Endothelial cell (in vitro differentiated cells): ENCODE measurements at regions not wholly inside any gene's neighbourhood (a gene's known extent, or its start where the extent isn't known, plus 50 kb on each side); places are given as distances from the start of the nearest gene placed in this dataset.

Experiments used
- DNase-seq: peaks from one replicate; pipeline ENCODE4 v3.0.0; 2021; ENCODE audit warnings: low spot score
- H3K27ac Mint-ChIP-seq: one replicate; pipeline ENCODE4 v1.8.0; 2021; ENCODE audit warnings: mixed read lengths, inconsistent platforms; ENCODE audit not compliant: unreplicated experiment
- H3K27me3 Mint-ChIP-seq: one replicate; pipeline ENCODE4 v1.8.0; 2021; ENCODE audit warnings: mild to moderate bottlenecking, moderate library complexity, mixed read lengths, inconsistent platforms; ENCODE audit not compliant: unreplicated experiment
- H3K36me3 Mint-ChIP-seq: one replicate; pipeline ENCODE4 v1.8.0; 2021; ENCODE audit warnings: mild to moderate bottlenecking, low read depth, mixed read lengths, inconsistent platforms; ENCODE audit not compliant: unreplicated experiment
- H3K4me1 Mint-ChIP-seq: one replicate; pipeline ENCODE4 v1.8.0; 2021; ENCODE audit warnings: mild to moderate bottlenecking, mixed read lengths, inconsistent platforms; ENCODE audit not compliant: unreplicated experiment
- H3K4me3 Mint-ChIP-seq: one replicate; pipeline ENCODE4 v1.8.0; 2021; ENCODE audit warnings: mild to moderate bottlenecking, mixed read lengths, inconsistent platforms; ENCODE audit not compliant: unreplicated experiment
- H3K9me3 Mint-ChIP-seq: one replicate; pipeline ENCODE4 v1.8.0; 2021; ENCODE audit warnings: mixed read lengths, inconsistent platforms; ENCODE audit not compliant: unreplicated experiment
- TF ChIP-seq, protein P1 (sequence below): fragments of 200-600 bp; sonication (generic); IDR thresholded peaks from one replicate; pipeline ENCODE4 v1.5.0; 2021; ENCODE audit warnings: antibody characterized with exemption; ENCODE audit not compliant: unreplicated experiment

DNA sequence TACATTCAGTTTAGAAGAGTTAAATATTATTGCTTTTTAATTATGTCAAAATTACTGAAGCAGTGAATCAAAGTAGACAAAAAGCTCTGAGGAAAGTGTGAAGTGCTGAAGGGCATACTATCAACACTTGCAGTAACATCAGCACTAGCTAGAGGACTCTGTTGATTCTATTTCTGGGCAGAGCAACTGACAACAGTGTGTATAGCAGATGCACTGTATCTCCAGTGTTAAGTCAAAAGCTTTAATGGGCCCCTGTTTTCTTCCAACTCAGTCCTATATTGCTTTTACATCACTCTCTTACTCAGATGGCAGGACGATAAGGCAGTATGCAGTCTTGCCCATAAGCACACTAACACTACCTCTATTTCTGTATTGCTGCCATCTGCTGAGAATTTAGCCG is 435.2 kb upstream of the AMOT start:
- H3K9me3 Mint-ChIP-seq, result no peaks in the 10 kb centered on the region
- H3K27ac Mint-ChIP-seq, result no peak overlapping the region
- H3K27me3 Mint-ChIP-seq, result no peaks in the 10 kb centered on the region

DNA sequence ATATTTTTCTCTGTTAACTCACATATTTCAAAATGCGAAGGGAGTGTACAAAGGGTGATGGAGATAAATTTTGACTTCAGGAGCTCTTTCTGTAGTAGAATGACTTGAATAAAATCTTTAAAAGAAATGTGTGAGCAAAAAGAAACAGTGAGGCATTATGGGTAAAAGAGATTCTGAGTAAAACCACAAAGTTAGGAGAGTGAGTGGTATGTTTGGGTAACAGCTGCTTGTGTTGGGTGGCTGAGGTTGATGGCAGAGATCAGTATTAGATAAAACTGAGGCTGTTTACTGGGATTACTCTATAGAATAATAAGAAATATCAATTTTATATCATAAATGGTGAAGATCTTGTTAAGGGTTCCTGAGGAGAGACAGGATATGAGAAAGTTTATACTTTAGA is 434.2 kb upstream of the AMOT start:
- no peak overlapping the region for H3K4me3 Mint-ChIP-seq
- no peak for DNase-seq
- H3K27ac Mint-ChIP-seq, result no peak overlapping the region

More for the DNA sequence above, 435.2 kb upstream of the AMOT start:
- Mint-ChIP-seq H3K36me3 (no peaks in the 10 kb centered on the region), H3K4me3 (no peak overlapping the region), H3K4me1 (peaks cover 11% of the 10 kb centered on the region)
- TF ChIP-seq, protein P1, sequence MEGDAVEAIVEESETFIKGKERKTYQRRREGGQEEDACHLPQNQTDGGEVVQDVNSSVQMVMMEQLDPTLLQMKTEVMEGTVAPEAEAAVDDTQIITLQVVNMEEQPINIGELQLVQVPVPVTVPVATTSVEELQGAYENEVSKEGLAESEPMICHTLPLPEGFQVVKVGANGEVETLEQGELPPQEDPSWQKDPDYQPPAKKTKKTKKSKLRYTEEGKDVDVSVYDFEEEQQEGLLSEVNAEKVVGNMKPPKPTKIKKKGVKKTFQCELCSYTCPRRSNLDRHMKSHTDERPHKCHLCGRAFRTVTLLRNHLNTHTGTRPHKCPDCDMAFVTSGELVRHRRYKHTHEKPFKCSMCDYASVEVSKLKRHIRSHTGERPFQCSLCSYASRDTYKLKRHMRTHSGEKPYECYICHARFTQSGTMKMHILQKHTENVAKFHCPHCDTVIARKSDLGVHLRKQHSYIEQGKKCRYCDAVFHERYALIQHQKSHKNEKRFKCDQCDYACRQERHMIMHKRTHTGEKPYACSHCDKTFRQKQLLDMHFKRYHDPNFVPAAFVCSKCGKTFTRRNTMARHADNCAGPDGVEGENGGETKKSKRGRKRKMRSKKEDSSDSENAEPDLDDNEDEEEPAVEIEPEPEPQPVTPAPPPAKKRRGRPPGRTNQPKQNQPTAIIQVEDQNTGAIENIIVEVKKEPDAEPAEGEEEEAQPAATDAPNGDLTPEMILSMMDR, result no peak
- no peak for DNase-seq

DNA sequence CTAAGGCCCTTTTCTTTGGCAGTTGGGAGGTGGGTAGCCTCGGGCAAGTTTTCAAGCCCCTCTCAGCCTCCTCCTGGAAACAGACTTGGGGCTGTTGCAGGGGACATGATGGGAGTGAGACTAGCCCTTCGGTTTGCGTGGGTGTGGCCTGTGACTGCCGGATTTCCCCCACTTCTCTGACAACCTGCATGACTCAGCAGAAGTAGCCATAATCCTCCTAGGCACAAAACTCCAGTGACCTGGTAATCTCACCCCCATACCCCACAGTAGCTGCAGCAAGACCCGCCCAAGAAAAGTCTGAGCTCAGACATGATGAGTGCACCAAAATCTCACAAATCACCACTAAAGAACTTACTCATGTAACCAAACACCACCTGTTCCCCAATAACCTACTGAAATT is 433.7 kb upstream of the AMOT start:
- H3K27ac Mint-ChIP-seq, result no peak overlapping the region

More for the DNA sequence above, 434.2 kb upstream of the AMOT start:
- Mint-ChIP-seq H3K27me3 (no peaks in the 10 kb centered on the region), H3K36me3 (no peaks in the 10 kb centered on the region), H3K9me3 (no peaks in the 10 kb centered on the region), H3K4me1 (peaks cover 11% of the 10 kb centered on the region)
- TF ChIP-seq, protein P1, result no peak

DNA sequence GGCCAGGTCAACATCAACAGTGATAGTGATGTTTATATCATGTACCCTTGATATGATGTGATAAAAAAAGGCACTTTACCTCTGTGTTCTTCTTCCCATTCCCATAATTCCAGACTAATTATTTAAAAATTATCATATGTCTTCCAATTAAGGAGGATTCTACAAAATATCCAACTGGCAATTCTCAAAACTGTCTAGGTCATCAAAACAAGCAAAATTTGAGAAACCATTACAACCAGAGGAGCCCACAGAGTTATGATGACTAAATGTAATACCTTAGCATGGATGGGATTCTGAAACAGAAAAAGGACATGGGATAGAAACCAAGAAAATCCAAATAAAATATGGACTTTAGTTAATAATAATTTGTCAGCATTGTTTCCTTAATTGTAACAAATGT is 428.6 kb upstream of the AMOT start:
- Mint-ChIP-seq H3K4me3 (no peak overlapping the region), H3K27ac (no peak overlapping the region), H3K4me1 (peaks cover 4% of the 10 kb centered on the region), H3K36me3 (no peaks in the 10 kb centered on the region), H3K27me3 (no peaks in the 10 kb centered on the region), H3K9me3 (no peaks in the 10 kb centered on the region)
- TF ChIP-seq, protein P1, result no peak
- no peak for DNase-seq

More for the DNA sequence above, 433.7 kb upstream of the AMOT start:
- no peak for DNase-seq
- TF ChIP-seq, protein P1, result no peak
- Mint-ChIP-seq H3K36me3 (no peaks in the 10 kb centered on the region), H3K9me3 (no peaks in the 10 kb centered on the region), H3K4me3 (no peak overlapping the region), H3K27me3 (no peaks in the 10 kb centered on the region), H3K4me1 (peaks cover 10% of the 10 kb centered on the region)

DNA sequence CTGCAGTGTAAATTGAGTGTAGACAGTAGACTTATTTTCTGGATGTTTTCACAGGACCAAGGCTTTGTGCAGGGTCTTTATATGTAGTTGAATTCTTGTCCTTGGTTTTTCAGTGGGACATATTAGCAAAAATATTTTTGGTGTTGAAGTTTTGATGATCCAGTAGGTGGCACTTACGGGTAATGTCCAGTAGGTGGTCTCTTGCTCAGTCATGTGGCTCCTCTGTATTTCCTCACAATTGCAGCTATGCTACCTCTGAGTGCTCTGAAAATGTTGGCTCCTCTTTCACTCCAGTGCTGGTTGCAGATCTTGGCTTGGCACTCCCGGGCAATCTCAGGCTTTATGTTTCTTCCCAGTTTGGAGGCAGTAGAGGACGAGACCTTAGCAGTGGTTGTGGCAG is 419.8 kb upstream of the AMOT start:
- Mint-ChIP-seq H3K27me3 (peaks cover 2% of the 10 kb centered on the region), H3K27ac (no peak overlapping the region), H3K36me3 (no peaks in the 10 kb centered on the region), H3K9me3 (no peaks in the 10 kb centered on the region), H3K4me1 (no peaks in the 10 kb centered on the region), H3K4me3 (no peak overlapping the region)
- DNase-seq, result no peak
- TF ChIP-seq, protein P1, result peak; percentile 50
